ENCODE measurements at regions not wholly inside any gene's neighbourhood (a gene's known extent, or its start where the extent isn't known, plus 50 kb on each side); places are given as distances from the start of the nearest gene placed in this dataset.

- no peak overlapping the region for H3K4me3 ChIP-seq
- no peaks in the 10 kb centered on the region for H3K4me1 ChIP-seq
- TF ChIP-seq CTCF (IDR thresholded peaks at IDR 0.05 in 4 of 5, conservative IDR thresholded peaks at IDR 0.05 in 1 of 5) (no peak), POLR2A (IDR thresholded peaks at IDR 0.05) (no peak)
- no peaks in the 10 kb centered on the region for H3K27me3 ChIP-seq
- H3K9me3 ChIP-seq: no peaks in the 10 kb centered on the region
- no peak overlapping the region for H3K27ac ChIP-seq
- DNase-seq: no peak
- in situ Hi-C loops (cut with MboI; ENCODE audit: low sequenced_read_pairs in 4 of 4): no loop called here
- no peaks in the 10 kb centered on the region for H3K36me3 ChIP-seq
- no peak for ATAC-seq
- intact Hi-C loops (cut with DNase I; ENCODE audit: low total_unique reads): no loop called here
Measured at GRCh38 chr13:84940798-84941197, 858.4 kb downstream of the SLITRK6 start.

- DNase-seq (no peak), ATAC-seq (no peak)
- TF ChIP-seq POLR2A (IDR thresholded peaks at IDR 0.05): no peak
- no peak for TF ChIP-seq CTCF (IDR thresholded peaks at IDR 0.05 in 4 of 5, conservative IDR thresholded peaks at IDR 0.05 in 1 of 5)
- in situ Hi-C loops (cut with MboI; ENCODE audit: low sequenced_read_pairs in 4 of 4) (no loop called here), intact Hi-C loops (cut with DNase I; ENCODE audit: low total_unique reads) (no loop called here)
- Histone ChIP-seq H3K27me3 (no peaks in the 10 kb centered on the region), H3K4me3 (no peak overlapping the region), H3K36me3 (no peaks in the 10 kb centered on the region), H3K9me3 (no peaks in the 10 kb centered on the region), H3K27ac (no peak overlapping the region), H3K4me1 (no peaks in the 10 kb centered on the region)
Measured at GRCh38 chr13:84940167-84940566, 859.1 kb downstream of the SLITRK6 start.

- intact Hi-C loops (cut with DNase I; ENCODE audit: low total_unique reads): no loop called here
- Histone ChIP-seq H3K27me3 (no peaks in the 10 kb centered on the region), H3K27ac (no peak overlapping the region), H3K4me1 (no peaks in the 10 kb centered on the region), H3K36me3 (no peaks in the 10 kb centered on the region), H3K9me3 (no peaks in the 10 kb centered on the region), H3K4me3 (no peak overlapping the region)
- in situ Hi-C loops (cut with MboI; ENCODE audit: low sequenced_read_pairs in 4 of 4): no loop called here
- TF ChIP-seq POLR2A (IDR thresholded peaks at IDR 0.05) (no peak), CTCF (IDR thresholded peaks at IDR 0.05 in 4 of 5, conservative IDR thresholded peaks at IDR 0.05 in 1 of 5) (no peak)
- DNase-seq (no peak), ATAC-seq (no peak)
Measured at GRCh38 chr13:84934911-84935310, 864.3 kb downstream of the SLITRK6 start.

GRCh38 chr13:84933797-84934196 lies 865.4 kb downstream of the SLITRK6 start:
- in situ Hi-C loops (cut with MboI; ENCODE audit: low sequenced_read_pairs in 4 of 4): no loop called here
- DNase-seq (no peak), ATAC-seq (no peak)
- Histone ChIP-seq H3K36me3 (no peaks in the 10 kb centered on the region), H3K27me3 (no peaks in the 10 kb centered on the region), H3K4me3 (no peak overlapping the region), H3K27ac (no peak overlapping the region), H3K9me3 (no peaks in the 10 kb centered on the region), H3K4me1 (no peaks in the 10 kb centered on the region)
- TF ChIP-seq POLR2A (IDR thresholded peaks at IDR 0.05) (no peak), CTCF (IDR thresholded peaks at IDR 0.05 in 4 of 5, conservative IDR thresholded peaks at IDR 0.05 in 1 of 5) (no peak)
- intact Hi-C loops (cut with DNase I; ENCODE audit: low total_unique reads): no loop called here

GRCh38 chr13:84931264-84931663 lies 868.0 kb downstream of the SLITRK6 start:
- intact Hi-C loops (cut with DNase I; ENCODE audit: low total_unique reads): no loop called here
- no peak for TF ChIP-seq POLR2A (IDR thresholded peaks at IDR 0.05)
- TF ChIP-seq CTCF (IDR thresholded peaks at IDR 0.05 in 4 of 5, conservative IDR thresholded peaks at IDR 0.05 in 1 of 5): no peak
- Histone ChIP-seq H3K9me3 (no peaks in the 10 kb centered on the region), H3K27me3 (no peaks in the 10 kb centered on the region), H3K4me1 (no peaks in the 10 kb centered on the region), H3K27ac (no peak overlapping the region), H3K36me3 (no peaks in the 10 kb centered on the region), H3K4me3 (no peak overlapping the region)
- DNase-seq (no peak), ATAC-seq (no peak)
- in situ Hi-C loops (cut with MboI; ENCODE audit: low sequenced_read_pairs in 4 of 4): no loop called here
